ENCODE measurements at regions not wholly inside any gene's neighbourhood (a gene's known extent, or its start where the extent isn't known, plus 50 kb on each side); places are given as distances from the start of the nearest gene placed in this dataset.

GRCh38 chr2:121096611-121097010, 188.4 kb downstream of the TFCP2L1 start:
- no peak for TF ChIP-seq CTCF (IDR thresholded peaks at IDR 0.05)
- no peak for TF ChIP-seq POLR2A (IDR thresholded peaks at IDR 0.05)
- no peak for TF ChIP-seq EP300 (IDR thresholded peaks at IDR 0.05)
